Neuron (in vitro differentiated cells): ENCODE measurements at regions not wholly inside any gene's neighbourhood (a gene's known extent, or its start where the extent isn't known, plus 50 kb on each side); places are given as distances from the start of the nearest gene placed in this dataset.
"Not testable (repeated sequence)": the region's sequence is repeated elsewhere in the genome, so short reads cannot be mapped to it uniquely, and the experiment has no call there.

Experiments
- H2AFZ ChIP-seq: one replicate; pipeline ENCODE4 v1.6.1; 2013; ENCODE audit warnings: low read depth, mild to moderate bottlenecking, inconsistent platforms, low read length, moderate library complexity
- H3K27me3 ChIP-seq: one replicate; pipeline ENCODE4 v1.6.1; 2013; ENCODE audit warnings: low read length; ENCODE audit not compliant: insufficient read depth
- H3K36me3 ChIP-seq: one replicate; pipeline ENCODE4 v1.6.1; 2013; ENCODE audit warnings: low read length; ENCODE audit not compliant: insufficient read depth
- H3K4me1 ChIP-seq: one replicate; pipeline ENCODE4 v1.6.1; 2013; ENCODE audit warnings: low read length; ENCODE audit not compliant: insufficient read depth
- H3K4me3 ChIP-seq: 2 replicates; pipeline ENCODE4 v1.5.1; 2013; ENCODE audit warnings: mild to moderate bottlenecking, low read length, moderate library complexity
- H3K9me3 ChIP-seq: one replicate; pipeline ENCODE4 v1.6.1; 2013; ENCODE audit warnings: low read length

- Histone ChIP-seq H3K36me3 (no peaks in the 10 kb centered on the region), H3K9me3 (no peaks in the 10 kb centered on the region), H2AFZ (no peak overlapping the region), H3K4me3 (no peak overlapping the region), H3K4me1 (peaks cover 7% of the 10 kb centered on the region), H3K27me3 (no peaks in the 10 kb centered on the region)
Observed at GRCh38 chr20:48019940-48020339, 234.7 kb upstream of the SULF2 start.

GRCh38 chr20:48019496-48019895, 234.2 kb upstream of the SULF2 start:
- Histone ChIP-seq H3K27me3 (no peaks in the 10 kb centered on the region), H2AFZ (no peak overlapping the region), H3K4me1 (peaks cover 7% of the 10 kb centered on the region), H3K9me3 (no peaks in the 10 kb centered on the region), H3K4me3 (no peak overlapping the region), H3K36me3 (no peaks in the 10 kb centered on the region)

GRCh38 chr20:48018851-48019250, 233.6 kb upstream of the SULF2 start:
- H3K4me3 ChIP-seq, H3K36me3 ChIP-seq, H3K27me3 ChIP-seq, H3K9me3 ChIP-seq, H3K4me1 ChIP-seq, H2AFZ ChIP-seq: not testable (repeated sequence)

DNA sequence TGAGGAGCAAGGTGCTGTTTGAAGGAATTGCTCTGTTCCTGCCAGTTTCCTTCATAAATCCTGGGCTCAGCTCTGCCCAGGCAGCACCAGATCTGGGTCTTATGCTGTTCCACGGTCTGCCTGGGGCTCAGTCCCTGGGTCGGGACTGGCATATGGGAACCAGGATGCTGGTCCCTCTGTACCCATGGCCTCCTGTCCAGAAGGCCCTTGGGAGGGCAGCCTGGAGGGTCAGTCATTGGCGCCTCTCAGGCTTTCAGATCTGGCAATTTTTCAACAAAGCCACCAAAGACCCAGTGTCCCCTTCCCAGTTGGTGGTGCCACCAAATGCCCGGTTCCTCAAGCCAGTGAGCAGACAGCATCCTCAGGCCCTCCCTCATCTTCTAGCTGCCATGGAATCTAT, 232.7 kb upstream of the SULF2 start:
- no peak overlapping the region for H3K4me3 ChIP-seq
- H3K4me1 ChIP-seq, result peaks cover 7% of the 10 kb centered on the region
- H3K27me3 ChIP-seq, result no peaks in the 10 kb centered on the region
- H3K36me3 ChIP-seq, result no peaks in the 10 kb centered on the region
- no peak overlapping the region for H2AFZ ChIP-seq
- H3K9me3 ChIP-seq, result peaks cover 2% of the 10 kb centered on the region

- H3K9me3 ChIP-seq, result peaks cover 2% of the 10 kb centered on the region
- H3K4me1 ChIP-seq, result peaks cover 7% of the 10 kb centered on the region
- no peaks in the 10 kb centered on the region for H3K27me3 ChIP-seq
- H2AFZ ChIP-seq, result no peak overlapping the region
- no peak overlapping the region for H3K4me3 ChIP-seq
- H3K36me3 ChIP-seq, result no peaks in the 10 kb centered on the region
Observed at GRCh38 chr20:48017509-48017908, 232.2 kb upstream of the SULF2 start.

DNA sequence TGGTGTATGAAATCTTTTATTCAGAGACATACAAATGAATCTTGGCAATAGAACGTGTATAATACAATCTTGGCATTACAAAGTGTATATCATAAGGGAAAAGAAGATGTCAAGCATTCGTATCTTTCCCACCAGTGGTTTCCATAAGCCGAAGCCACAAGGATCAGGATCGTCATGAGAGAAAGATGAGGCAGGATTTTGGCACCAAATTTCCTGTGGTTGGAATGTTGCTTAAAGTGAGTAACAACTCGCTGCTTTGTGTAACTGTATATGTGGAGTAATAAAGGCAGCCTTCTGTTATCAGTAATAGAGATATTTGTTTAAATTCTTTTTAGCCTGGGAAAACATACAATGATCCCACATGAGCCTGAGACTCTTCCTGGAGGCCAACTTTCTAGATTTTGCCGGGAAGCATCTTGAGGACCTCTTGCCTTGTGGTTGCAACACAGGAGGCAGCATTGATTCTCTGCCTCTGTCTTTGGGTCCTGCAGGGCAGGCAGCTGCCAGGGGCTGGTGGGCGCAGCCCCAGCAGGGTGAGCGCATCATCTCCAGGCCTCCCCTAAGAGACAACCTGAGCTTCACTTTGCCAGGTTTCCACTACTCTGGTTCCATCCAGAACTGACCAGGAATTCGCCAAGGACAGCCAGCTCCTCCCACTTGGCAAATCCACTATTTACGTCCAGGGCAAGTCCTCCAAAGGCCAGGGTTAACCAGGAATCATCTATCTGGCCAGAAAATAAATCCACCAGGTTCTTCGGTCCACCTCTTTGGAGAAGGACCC, 230.9 kb upstream of the SULF2 start:
- Histone ChIP-seq H3K4me1 (peaks cover 7% of the 10 kb centered on the region), H2AFZ (no peak overlapping the region), H3K27me3 (no peaks in the 10 kb centered on the region), H3K9me3 (peaks cover 4% of the 10 kb centered on the region), H3K36me3 (no peaks in the 10 kb centered on the region), H3K4me3 (no peak overlapping the region)

DNA sequence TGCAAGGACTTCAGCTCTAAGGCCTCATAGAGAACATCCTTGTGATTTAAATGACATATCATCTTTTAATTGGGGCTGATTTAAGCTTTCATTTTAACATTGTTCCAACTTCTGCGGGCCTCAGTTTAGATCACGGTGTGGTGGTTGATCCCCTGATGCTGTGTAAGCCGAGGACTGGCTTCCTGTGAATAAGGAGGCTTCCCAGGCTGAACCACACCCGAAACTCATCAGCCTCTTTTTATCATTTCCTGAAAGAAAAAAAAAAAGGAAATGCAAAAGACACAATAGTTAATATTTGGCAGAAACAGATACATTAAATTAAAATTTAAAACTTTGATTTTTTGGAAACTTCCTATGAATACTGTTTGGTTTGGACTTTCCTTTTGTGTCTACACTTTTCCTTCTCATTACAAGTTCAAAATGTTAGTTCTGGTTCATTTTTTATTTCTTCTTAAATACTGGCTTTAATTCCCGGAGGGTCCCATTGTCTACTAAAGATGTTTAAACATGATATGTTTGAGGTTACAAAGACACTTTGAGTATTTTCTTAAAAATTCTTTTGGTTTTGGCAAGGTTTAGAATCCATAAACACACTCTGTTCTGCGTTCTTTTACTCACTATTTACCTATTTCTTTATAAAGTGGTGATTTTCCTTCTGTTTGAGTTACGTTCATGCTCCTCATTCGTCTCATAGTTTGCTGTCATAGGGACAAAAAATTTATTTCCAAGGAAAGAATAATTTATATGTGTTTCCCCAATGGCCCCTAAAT, 230.0 kb upstream of the SULF2 start:
- Histone ChIP-seq H3K27me3 (no peaks in the 10 kb centered on the region), H3K9me3 (peaks cover 4% of the 10 kb centered on the region), H3K4me1 (peaks cover 3% of the 10 kb centered on the region), H3K36me3 (no peaks in the 10 kb centered on the region), H3K4me3 (no peak overlapping the region), H2AFZ (no peak overlapping the region)

DNA sequence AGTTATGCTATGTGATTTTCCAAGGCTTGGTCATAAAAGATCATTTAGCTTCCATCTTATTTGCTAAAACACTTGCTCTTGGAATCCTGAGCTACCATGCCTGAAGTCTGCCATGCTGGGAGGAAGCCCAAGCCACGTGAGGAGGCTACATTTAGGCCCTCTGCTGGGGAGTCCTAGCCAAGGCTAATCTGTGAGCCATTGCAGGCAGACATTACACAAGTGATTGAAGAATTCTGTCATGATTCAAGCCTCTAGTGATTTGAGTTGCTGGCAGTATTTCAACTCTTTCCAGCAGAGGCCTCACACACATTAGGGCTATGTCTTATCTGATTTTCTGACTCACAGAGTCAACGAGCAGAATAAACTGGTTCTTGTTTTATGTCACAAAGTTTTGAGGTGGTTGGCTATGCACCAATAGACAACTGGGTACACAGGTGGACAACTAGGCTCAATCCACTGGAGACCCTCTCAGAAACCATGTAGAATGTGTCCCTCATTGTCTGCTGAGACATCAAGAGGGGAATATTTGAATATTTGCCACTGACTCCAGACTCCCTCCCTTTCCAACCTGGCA, 227.2 kb upstream of the SULF2 start:
- peaks cover 4% of the 10 kb centered on the region for H3K9me3 ChIP-seq
- no peak overlapping the region for H3K4me3 ChIP-seq
- H2AFZ ChIP-seq, result no peak overlapping the region

DNA sequence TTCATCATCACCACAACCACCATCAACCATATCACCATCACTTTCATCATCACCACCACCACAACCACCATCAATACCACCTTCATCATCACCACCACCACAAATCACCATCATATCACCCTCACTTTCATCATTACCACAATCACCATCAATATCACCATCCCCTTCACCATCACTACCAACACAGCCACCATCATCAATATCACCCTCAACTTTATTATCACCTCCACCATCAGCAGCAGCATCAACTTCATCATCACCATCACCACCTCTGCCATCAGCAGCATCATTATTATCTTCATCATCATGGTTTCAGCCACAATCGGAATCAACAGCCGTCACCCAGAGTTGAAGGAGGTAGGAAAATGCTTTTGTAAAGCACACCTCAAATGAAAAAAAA, 225.7 kb upstream of the SULF2 start:
- no peaks in the 10 kb centered on the region for H3K36me3 ChIP-seq
- H3K4me3 ChIP-seq, result no peak overlapping the region
- H2AFZ ChIP-seq, result no peak overlapping the region
- H3K27me3 ChIP-seq, result no peaks in the 10 kb centered on the region
- H3K4me1 ChIP-seq, result no peaks in the 10 kb centered on the region
- H3K9me3 ChIP-seq, result peaks cover 4% of the 10 kb centered on the region

More for the DNA sequence above, 227.2 kb upstream of the SULF2 start:
- H3K36me3 ChIP-seq, result no peaks in the 10 kb centered on the region
- H3K4me1 ChIP-seq, result no peaks in the 10 kb centered on the region
- no peaks in the 10 kb centered on the region for H3K27me3 ChIP-seq

GRCh38 chr20:48010623-48011022, 225.3 kb upstream of the SULF2 start:
- no peaks in the 10 kb centered on the region for H3K36me3 ChIP-seq
- peaks cover 4% of the 10 kb centered on the region for H3K9me3 ChIP-seq
- H3K27me3 ChIP-seq, result no peaks in the 10 kb centered on the region
- no peak overlapping the region for H2AFZ ChIP-seq
- no peaks in the 10 kb centered on the region for H3K4me1 ChIP-seq
- no peak overlapping the region for H3K4me3 ChIP-seq

- Histone ChIP-seq H3K36me3 (no peaks in the 10 kb centered on the region), H2AFZ (no peak overlapping the region), H3K4me1 (no peaks in the 10 kb centered on the region), H3K27me3 (no peaks in the 10 kb centered on the region), H3K9me3 (peaks cover 4% of the 10 kb centered on the region), H3K4me3 (no peak overlapping the region)
Observed at GRCh38 chr20:48008850-48009515, 223.7 kb upstream of the SULF2 start.

- Histone ChIP-seq H3K9me3 (peaks cover 1% of the 10 kb centered on the region), H2AFZ (no peak overlapping the region)
Observed at GRCh38 chr20:48007351-48007750, 222.1 kb upstream of the SULF2 start.

More at GRCh38 chr20:48007351-48007750, 222.1 kb upstream of the SULF2 start:
- H3K36me3 ChIP-seq, result no peaks in the 10 kb centered on the region
- H3K27me3 ChIP-seq, result no peaks in the 10 kb centered on the region
- no peaks in the 10 kb centered on the region for H3K4me1 ChIP-seq
- H3K4me3 ChIP-seq, result no peak overlapping the region
